HG02588 (cell line): ENCODE measurements at regions not wholly inside any gene's neighbourhood (a gene's known extent, or its start where the extent isn't known, plus 50 kb on each side); places are given as distances from the start of the nearest gene placed in this dataset.
"Not testable (repeated sequence)": the region's sequence is repeated elsewhere in the genome, so short reads cannot be mapped to it uniquely, and the experiment has no call there.

Source experiments
- ATAC-seq: cut with Tn5 transposase; IDR thresholded peaks from one replicate; pipeline ENCODE4 v1.9.1; 2021; ENCODE audit warnings: mild to moderate bottlenecking, moderate library complexity; ENCODE audit not compliant: unreplicated experiment

GRCh38 chr4:125003840-125004239, 291.3 kb upstream of the ANKRD50 start:
- ATAC-seq = no peak

- ATAC-seq = no peak
Measured at GRCh38 chr4:124997991-124998390, 285.5 kb upstream of the ANKRD50 start.

GRCh38 chr4:124997124-124997523, 284.6 kb upstream of the ANKRD50 start:
- ATAC-seq = no peak

GRCh38 chr4:124993838-124994237, 281.3 kb upstream of the ANKRD50 start:
- ATAC-seq = no peak

- no peak for ATAC-seq
Measured at GRCh38 chr4:124990398-124990797, 277.9 kb upstream of the ANKRD50 start.

- no peak for ATAC-seq
Measured at GRCh38 chr4:124980276-124980752, 267.8 kb upstream of the ANKRD50 start.

- ATAC-seq = not testable (repeated sequence)
Measured at GRCh38 chr4:124978536-124978935, 266.0 kb upstream of the ANKRD50 start.

- ATAC-seq = no peak
Measured at GRCh38 chr4:124977045-124977444, 264.5 kb upstream of the ANKRD50 start.

- no peak for ATAC-seq
Measured at GRCh38 chr4:124974152-124974551, 261.6 kb upstream of the ANKRD50 start.

GRCh38 chr4:124973716-124974115, 261.2 kb upstream of the ANKRD50 start:
- ATAC-seq = no peak

- no peak for ATAC-seq
Measured at GRCh38 chr4:124970011-124970410, 257.5 kb upstream of the ANKRD50 start.

GRCh38 chr4:124965497-124965891, 253.0 kb upstream of the ANKRD50 start:
- no peak for ATAC-seq

- ATAC-seq = no peak
Measured at GRCh38 chr4:124964852-124965496, 252.4 kb upstream of the ANKRD50 start.

- ATAC-seq = no peak
Measured at GRCh38 chr4:124964251-124964650, 251.7 kb upstream of the ANKRD50 start.

GRCh38 chr4:124961138-124961750, 248.7 kb upstream of the ANKRD50 start:
- no peak for ATAC-seq

GRCh38 chr4:124958847-124959246, 246.3 kb upstream of the ANKRD50 start:
- no peak for ATAC-seq

GRCh38 chr4:124955476-124955875, 242.9 kb upstream of the ANKRD50 start:
- ATAC-seq = no peak

- no peak for ATAC-seq
Measured at GRCh38 chr4:124954046-124954445, 241.5 kb upstream of the ANKRD50 start.

- ATAC-seq = no peak
Measured at GRCh38 chr4:124953486-124953885, 241.0 kb upstream of the ANKRD50 start.

- no peak for ATAC-seq
Measured at GRCh38 chr4:124953061-124953460, 240.5 kb upstream of the ANKRD50 start.

- ATAC-seq = no peak
Measured at GRCh38 chr4:124952601-124953000, 240.1 kb upstream of the ANKRD50 start.

GRCh38 chr4:124948976-124949597, 236.6 kb upstream of the ANKRD50 start:
- no peak for ATAC-seq
